H1 (cell line): ENCODE measurements at regions not wholly inside any gene's neighbourhood (a gene's known extent, or its start where the extent isn't known, plus 50 kb on each side); places are given as distances from the start of the nearest gene placed in this dataset.
A peak's percentile ranks its signal among the peaks of the same experiment; 100 is the strongest.

Source experiments
- CTCF ChIA-PET: fragments of 300-600 bp; sonication (Branson Sonifier 250); formaldehyde crosslinking; loops from one replicate; lab custom pipeline; 2021; ENCODE audit not compliant: partially characterized antibody; lab: Charles Lee
- POLR2A ChIA-PET: fragments of 300-600 bp; sonication (Branson Sonifier 250); formaldehyde crosslinking; loops from one replicate; lab custom pipeline; 2021; ENCODE audit warnings: inconsistent platforms; ENCODE audit not compliant: partially characterized antibody; lab: Charles Lee
- DNase-seq, 2 experiments: peaks; one replicate each; pipeline versions ENCODE4 v3.0.0 to v3.0.0-alpha.2; 2010 to 2022; ENCODE audit warnings: low spot score in 2 of 2, low read depth in 1 of 2, mixed read lengths in 1 of 2
- FAIRE-seq: peaks from 2 replicates; lab custom pipeline; 2011; peaks lifted over from hg19 to GRCh38; lab: Jason Lieb, UNC
- H2AFZ ChIP-seq: 2 replicates; pipeline ENCODE4 v1.8.1; 2012; ENCODE audit warnings: low read length, inconsistent platforms
- H2AK5ac ChIP-seq: 2 replicates; pipeline ENCODE4 v1.6.1; 2013; ENCODE audit warnings: low read depth, low read length
- H2BK120ac ChIP-seq: replicated peaks from 2 replicates; pipeline ENCODE3; 2013; ENCODE audit warnings: low read depth, low read length, inconsistent platforms
- H2BK12ac ChIP-seq: 2 replicates; pipeline ENCODE4 v1.6.1; 2013; ENCODE audit warnings: low read depth, low read length
- H2BK15ac ChIP-seq: 2 replicates; pipeline ENCODE4 v1.6.1; 2013; ENCODE audit warnings: low read length
- H2BK20ac ChIP-seq: 2 replicates; pipeline ENCODE4 v1.6.1; 2013; ENCODE audit warnings: low read length
- H2BK5ac ChIP-seq: 2 replicates; pipeline ENCODE4 v1.6.1; 2013; ENCODE audit warnings: low read depth, low read length
- H3K14ac ChIP-seq: 2 replicates; pipeline ENCODE4 v1.6.1; 2013; ENCODE audit warnings: inconsistent platforms; ENCODE audit not compliant: insufficient read length
- H3K18ac ChIP-seq: 2 replicates; pipeline ENCODE4 v1.6.1; 2013; ENCODE audit warnings: low read length; ENCODE audit errors: extremely low read depth
- H3K23ac ChIP-seq: 2 replicates; pipeline ENCODE4 v1.6.1; 2013; ENCODE audit warnings: inconsistent platforms; ENCODE audit not compliant: insufficient read length
- H3K23me2 ChIP-seq: 2 replicates; pipeline ENCODE4 v1.6.1; 2013; ENCODE audit warnings: low read depth, low read length
- H3K27ac ChIP-seq: 2 replicates; pipeline ENCODE4 v1.6.1; 2011; ENCODE audit warnings: low read depth, low read length, inconsistent platforms
- H3K27me3 ChIP-seq, 4 experiments: replicated peaks in 1 of 4; 1 replicate in 1 of 4; 2 replicates in 3 of 4; pipeline versions ENCODE4 v1.6.1 to v1.8.1; 2011 to 2013; ENCODE audit warnings: low read length in 3 of 4, mild to moderate bottlenecking in 3 of 4, inconsistent platforms in 2 of 4, mixed read lengths in 2 of 4, moderate library complexity in 1 of 4; ENCODE audit not compliant: control insufficient read depth in 3 of 4, insufficient read depth in 3 of 4; ENCODE audit errors: extremely low read depth in 1 of 4
- H3K36me3 ChIP-seq, 4 experiments: 2 replicates each; pipeline versions ENCODE4 v1.6.1 to v1.8.1; 2011 to 2013; ENCODE audit warnings: mild to moderate bottlenecking in 4 of 4, low read length in 3 of 4, moderate library complexity in 2 of 4, control low read depth in 1 of 4, inconsistent platforms in 1 of 4; ENCODE audit not compliant: insufficient read depth in 4 of 4, control insufficient read depth in 2 of 4
- H3K4ac ChIP-seq: replicated peaks from 2 replicates; pipeline ENCODE3; 2013; ENCODE audit warnings: low read length, low read depth, mixed read lengths, inconsistent platforms; ENCODE audit not compliant: insufficient read length
- H3K4me1 ChIP-seq, 4 experiments: replicated peaks in 1 of 4; 1 replicate in 1 of 4; 2 replicates in 3 of 4; pipeline versions ENCODE4 v1.6.1 to v1.8.1; 2011 to 2013; ENCODE audit warnings: low read length in 3 of 4, inconsistent platforms in 2 of 4, mixed read lengths in 1 of 4; ENCODE audit not compliant: insufficient read depth in 4 of 4, control insufficient read depth in 3 of 4
- H3K4me2 ChIP-seq, 2 experiments: 2 replicates each; pipeline versions ENCODE4 v1.6.1 to v1.8.1; 2011 to 2013; ENCODE audit warnings: low read depth in 2 of 2, low read length in 2 of 2, control low read depth in 1 of 2, inconsistent platforms in 1 of 2, mild to moderate bottlenecking in 1 of 2; ENCODE audit not compliant: insufficient read depth in 1 of 2
- H3K4me3 ChIP-seq, 4 experiments: fragments of 200-600, 300-600 bp in 1 of 4; sonication (generic), shearing (Covaris generic), sonication (Bioruptor Twin) in 1 of 4; 2 replicates each; pipeline versions ENCODE4 v1.5.1 to v1.8.1; 2011 to 2016; ENCODE audit warnings: low read length in 4 of 4, low read depth in 3 of 4, control low read depth in 2 of 4, inconsistent platforms in 2 of 4, mild to moderate bottlenecking in 2 of 4, mixed read lengths in 1 of 4, moderate library complexity in 1 of 4; ENCODE audit not compliant: insufficient read depth in 2 of 4; ENCODE audit errors: extremely low read depth in 1 of 4
- H3K56ac ChIP-seq: replicated peaks from 2 replicates; pipeline ENCODE3; 2013; ENCODE audit warnings: low read depth, mild to moderate bottlenecking, mixed read lengths, low read length, inconsistent platforms; ENCODE audit not compliant: insufficient read length
- H3K79me1 ChIP-seq: 2 replicates; pipeline ENCODE4 v1.6.1; 2013; ENCODE audit warnings: low read depth, low read length, control low read depth
- H3K79me2 ChIP-seq, 2 experiments: 2 replicates each; pipeline versions ENCODE4 v1.6.1 to v1.8.1; 2012 to 2013; ENCODE audit warnings: low read length in 2 of 2, mild to moderate bottlenecking in 2 of 2, inconsistent platforms in 1 of 2; ENCODE audit not compliant: insufficient read depth in 2 of 2, control insufficient read depth in 1 of 2
- H3K9ac ChIP-seq, 4 experiments: replicated peaks in 1 of 4; 1 replicate in 1 of 4; 2 replicates in 3 of 4; pipeline versions ENCODE4 v1.6.1 to v1.8.1; 2011 to 2013; ENCODE audit warnings: low read depth in 3 of 4, low read length in 3 of 4, control low read depth in 2 of 4, mild to moderate bottlenecking in 2 of 4, moderate library complexity in 2 of 4, inconsistent platforms in 1 of 4; ENCODE audit errors: extremely low read depth in 1 of 4
- H3K9me3 ChIP-seq, 2 experiments: 2 replicates each; pipeline versions ENCODE4 v1.6.1 to v1.8.1; 2012 to 2013; ENCODE audit warnings: mild to moderate bottlenecking in 2 of 2, moderate library complexity in 2 of 2, control low read depth in 1 of 2, inconsistent platforms in 1 of 2, low read depth in 1 of 2, low read length in 1 of 2, mixed read lengths in 1 of 2; ENCODE audit not compliant: insufficient read depth in 2 of 2
- H4K20me1 ChIP-seq, 2 experiments: replicated peaks in 1 of 2; 2 replicates each; pipeline versions ENCODE3 to v1.8.1; 2011 to 2013; ENCODE audit warnings: inconsistent platforms in 2 of 2, low read length in 2 of 2, mild to moderate bottlenecking in 1 of 2; ENCODE audit not compliant: insufficient read depth in 2 of 2, control insufficient read depth in 1 of 2
- H4K5ac ChIP-seq: 2 replicates; pipeline ENCODE4 v1.6.1; 2013; ENCODE audit warnings: low read length, low read depth, mixed read lengths, inconsistent platforms; ENCODE audit not compliant: insufficient read length
- H4K8ac ChIP-seq: 2 replicates; pipeline ENCODE4 v1.8.0; 2013; ENCODE audit warnings: mild to moderate bottlenecking, moderate library complexity, low read length, inconsistent platforms; ENCODE audit not compliant: insufficient read depth; ENCODE audit errors: extremely low read depth
- H4K91ac ChIP-seq: replicated peaks from 2 replicates; pipeline ENCODE3; 2013; ENCODE audit warnings: low read length, mixed read lengths, inconsistent platforms; ENCODE audit not compliant: insufficient read length
- CBX5 ChIP-seq: fragments of 300-800, 300-1000 bp; sonication (generic); IDR thresholded peaks from 2 replicates; pipeline ENCODE4 v1.7.1; 2016; ENCODE audit warnings: antibody characterized with exemption, low read length, low read depth
- CHD1 ChIP-seq: IDR thresholded peaks from 2 replicates; pipeline ENCODE4 v1.6.1; 2012; ENCODE audit warnings: low read depth, low read length, improper control_type of control experiment
- EGR1 ChIP-seq: IDR thresholded peaks from 2 replicates; pipeline ENCODE4 v1.6.1; 2011; ENCODE audit warnings: low read depth, low read length, borderline replicate concordance
- FOSL1 ChIP-seq: IDR thresholded peaks from 2 replicates; pipeline ENCODE4 v1.6.1; 2011; ENCODE audit warnings: mild to moderate bottlenecking, low read depth, low read length, moderate library complexity; ENCODE audit not compliant: insufficient read depth
- GABPA ChIP-seq: IDR thresholded peaks from 2 replicates; pipeline ENCODE4 v1.6.1; 2011; ENCODE audit warnings: mild to moderate bottlenecking, low read length, moderate library complexity, borderline replicate concordance; ENCODE audit not compliant: insufficient read depth
- JUND ChIP-seq: IDR thresholded peaks from 2 replicates; pipeline ENCODE4 v1.6.1; 2011; ENCODE audit warnings: mild to moderate bottlenecking, improper control_type of control experiment, low read length
- KDM5A ChIP-seq: fragments of 200-600 bp; IDR thresholded peaks from 2 replicates; pipeline ENCODE4 v1.7.1; 2012; ENCODE audit warnings: mild to moderate bottlenecking, low read length, inconsistent platforms, mixed read lengths
- MAFK ChIP-seq: IDR thresholded peaks from 2 replicates; pipeline ENCODE4 v1.6.1; 2012; ENCODE audit warnings: low read depth, mild to moderate bottlenecking, improper control_type of control experiment, low read length
- POLR2A ChIP-seq, 2 experiments: IDR thresholded peaks; 1 replicate in 1 of 2; 2 replicates in 1 of 2; pipeline ENCODE4 v1.6.1; 2011; ENCODE audit warnings: low read depth in 2 of 2, low read length in 2 of 2, mild to moderate bottlenecking in 2 of 2; ENCODE audit errors: control extremely low read depth in 1 of 2
- POU5F1 ChIP-seq: IDR thresholded peaks from 2 replicates; pipeline ENCODE4 v1.6.1; 2011; ENCODE audit warnings: low read depth, mild to moderate bottlenecking, low read length, moderate library complexity
- SIN3A ChIP-seq, 2 experiments: IDR thresholded peaks in 1 of 2; conservative IDR thresholded peaks in 1 of 2; 2 replicates each; pipeline ENCODE4 v1.6.1; 2011 to 2012; ENCODE audit warnings: low read length in 2 of 2, improper control_type of control experiment in 1 of 2, low read depth in 1 of 2, mild to moderate bottlenecking in 1 of 2
- SP2 ChIP-seq: IDR thresholded peaks from 2 replicates; pipeline ENCODE4 v1.6.1; 2012; ENCODE audit warnings: mild to moderate bottlenecking, low read length, inconsistent platforms
- SRF ChIP-seq: IDR thresholded peaks from 2 replicates; pipeline ENCODE4 v1.6.1; 2011; ENCODE audit warnings: mild to moderate bottlenecking, low read depth, low read length, moderate library complexity
- TAF1 ChIP-seq: IDR thresholded peaks from 2 replicates; pipeline ENCODE4 v1.6.1; 2011; ENCODE audit warnings: mild to moderate bottlenecking, low read depth, low read length
- WGBS, 2 experiments: shearing (Covaris generic) in 1 of 2; methylation state at CpG; one replicate each; pipeline versions ENCODE4 v1.1.6 to v1.1.7; 2013 to 2015; ENCODE audit warnings: low lambda C conversion rate in 2 of 2, mixed read lengths in 2 of 2, inconsistent platforms in 1 of 2, low coverage in 1 of 2, missing lambda C conversion rate in 1 of 2; ENCODE audit not compliant: insufficient replicate concordance in 2 of 2, insufficient coverage in 1 of 2, insufficient read length in 1 of 2; ENCODE audit errors: extremely low coverage in 1 of 2, missing lambda C conversion rate in 1 of 2; 5-methylcytosine and 5-hydroxymethylcytosine counted together
- TF ChIP-seq, protein P1 (sequence below): IDR thresholded peaks from 2 replicates; pipeline ENCODE4 v1.6.1; 2012; ENCODE audit warnings: inconsistent platforms

DNA sequence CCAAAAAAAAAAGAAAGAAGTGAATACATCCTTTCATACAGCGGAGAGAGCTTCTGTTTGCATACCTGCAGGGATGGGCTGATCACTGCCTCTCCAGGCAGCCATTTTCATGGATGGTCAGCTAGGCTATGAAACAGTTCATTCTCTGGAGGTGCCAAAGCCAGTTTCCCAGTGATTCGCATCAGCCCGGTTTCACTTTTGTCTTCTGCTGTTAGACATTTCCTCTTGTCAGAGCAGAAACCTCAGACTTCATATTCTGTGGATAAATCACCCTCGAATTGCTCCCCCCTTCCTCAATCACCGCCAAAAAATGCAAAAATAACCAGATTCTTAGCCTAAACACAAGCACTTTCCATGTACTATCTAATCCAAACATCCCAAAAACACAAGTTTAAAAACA, 225.6 kb downstream of the ADAMTS9 start:
- Histone ChIP-seq H4K91ac (no peak overlapping the region), H4K8ac (no peak overlapping the region), H2BK15ac (no peak overlapping the region), H3K79me2 (no peaks in the 10 kb centered on the region), H3K14ac (no peak overlapping the region), H3K4ac (no peak overlapping the region), H2AFZ (peak overlapping the region; percentile 63; the same call in 1 of the 2 replicates), H3K27me3 (no peaks in the 10 kb centered on the region), H3K23ac (no peak overlapping the region), H3K9ac (no peak overlapping the region), H3K27ac (no peak overlapping the region), H2BK5ac (no peak overlapping the region), H2BK12ac (no peak overlapping the region), H4K5ac (no peak overlapping the region), H3K9me3 (no peaks in the 10 kb centered on the region), H2AK5ac (no peak overlapping the region), H3K4me2 (no peak overlapping the region), H2BK120ac (no peak overlapping the region), H3K23me2 (0 out of 2 replicates have a peak, but pooled peaks cover 2% of the 10 kb centered on the region), H3K79me1 (no peaks in the 10 kb centered on the region), H3K4me3 (no peak overlapping the region), H3K56ac (no peak overlapping the region), H3K36me3 (no peaks in the 10 kb centered on the region; a peak in 1 of 8 replicates), H3K18ac (no peak overlapping the region), H4K20me1 (no peaks in the 10 kb centered on the region), H2BK20ac (no peak overlapping the region), H3K4me1 (peaks cover 1 to 8% (median 2%) of the 10 kb centered on the region in 4 experiments; a peak in 3 of 7 replicates)
- 90% methylated on average over 5 of the region's 5 CpGs; no CpG with 5 or more reads in 1 of the 2 experiments for WGBS, 2 experiments
- ChIA-PET POLR2A (no interaction called here), CTCF (interaction anchor here (0.7 to 7.4 kb wide), 17 partner anchors 10 to 1112 kb away, joined by 3 to 63 read pairs (median 8); no protein-coding TSS in a partner anchor)
- no peak for DNase-seq
- no peak for FAIRE-seq
- TF ChIP-seq TAF1 (no peak), KDM5A (no peak), POLR2A (IDR thresholded peaks at IDR 0.05; ENCODE audit: control extremely low read depth in 1 of 2, low read depth in 2 of 2, low read length in 2 of 2) (no peak), GABPA (no peak), SP2 (no peak), SIN3A (conservative IDR thresholded peaks at IDR 0.05 in 1 of 2, IDR thresholded peaks at IDR 0.05 in 1 of 2; ENCODE audit: low read depth in 1 of 2, low read length in 2 of 2) (no peak), FOSL1 (no peak), CBX5 (no peak), CHD1 (no peak), MAFK (no peak), EGR1 (no peak), SRF (no peak), JUND (no peak), POU5F1 (no peak)
- TF ChIP-seq, protein P1, sequence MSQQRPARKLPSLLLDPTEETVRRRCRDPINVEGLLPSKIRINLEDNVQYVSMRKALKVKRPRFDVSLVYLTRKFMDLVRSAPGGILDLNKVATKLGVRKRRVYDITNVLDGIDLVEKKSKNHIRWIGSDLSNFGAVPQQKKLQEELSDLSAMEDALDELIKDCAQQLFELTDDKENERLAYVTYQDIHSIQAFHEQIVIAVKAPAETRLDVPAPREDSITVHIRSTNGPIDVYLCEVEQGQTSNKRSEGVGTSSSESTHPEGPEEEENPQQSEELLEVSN, result no peak
